GM06990 (cell line): ENCODE measurements at regions not wholly inside any gene's neighbourhood (a gene's known extent, or its start where the extent isn't known, plus 50 kb on each side); places are given as distances from the start of the nearest gene placed in this dataset.

Experiments used
- DNase-seq: peaks from one replicate; pipeline ENCODE4 v3.0.0-alpha.2; 2011; ENCODE audit not compliant: insufficient read length; ENCODE audit errors: extremely low read depth
- H3K27me3 ChIP-seq: replicated peaks from 2 replicates; pipeline ENCODE4 v1.6.0; 2011; ENCODE audit warnings: low read length; ENCODE audit not compliant: control insufficient read depth, insufficient read depth
- H3K36me3 ChIP-seq: 2 replicates; pipeline ENCODE4 v1.5.1; 2011; ENCODE audit warnings: low read length; ENCODE audit not compliant: control insufficient read depth, insufficient read depth
- H3K4me3 ChIP-seq: replicated peaks from 2 replicates; pipeline ENCODE4 v1.5.1; 2011; ENCODE audit warnings: low read depth, mild to moderate bottlenecking, control low read depth, low read length
- TF ChIP-seq, protein P1 (sequence below): IDR thresholded peaks from 2 replicates; pipeline ENCODE4 v1.5.1; 2011; ENCODE audit warnings: low read length, control low read depth, mild to moderate bottlenecking, inconsistent platforms; ENCODE audit not compliant: insufficient read depth, poor library complexity, severe bottlenecking

DNA sequence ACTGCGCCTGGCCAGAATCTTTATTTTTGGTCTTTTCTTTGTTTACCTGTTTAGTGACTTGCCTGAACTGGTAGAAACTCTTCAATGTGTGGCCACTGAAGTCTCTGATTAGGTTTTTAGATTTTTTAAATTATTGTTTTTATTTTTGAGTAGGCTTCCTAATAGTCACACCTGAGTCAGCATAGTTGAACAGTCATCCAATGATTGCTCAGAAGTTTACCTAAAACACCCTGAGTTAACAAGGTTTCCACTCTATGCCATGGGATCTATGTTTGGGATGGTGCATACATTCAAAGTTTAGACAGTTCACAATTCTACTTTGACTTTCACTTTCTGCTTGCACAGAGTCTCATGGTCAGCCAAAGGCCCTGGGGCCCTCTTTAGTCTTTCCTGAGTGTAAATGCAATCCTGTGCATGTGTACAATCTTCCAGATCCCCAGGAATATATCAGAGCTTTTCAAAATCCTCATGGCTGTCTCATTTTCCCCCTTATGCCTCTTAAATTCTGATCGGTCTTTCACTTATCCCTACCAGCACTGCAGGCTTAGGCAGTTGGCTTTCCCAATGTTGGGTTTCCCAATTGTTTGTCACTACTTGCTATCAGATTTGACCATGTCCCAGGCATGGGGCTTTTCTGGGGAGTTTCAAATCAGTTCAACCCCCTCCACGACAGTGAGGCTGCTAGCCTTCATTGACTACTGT lies 114.4 kb upstream of the RAB3GAP2 start:
- no peaks in the 10 kb centered on the region for H3K27me3 ChIP-seq
- H3K4me3 ChIP-seq, result no peak overlapping the region
- TF ChIP-seq, protein P1, sequence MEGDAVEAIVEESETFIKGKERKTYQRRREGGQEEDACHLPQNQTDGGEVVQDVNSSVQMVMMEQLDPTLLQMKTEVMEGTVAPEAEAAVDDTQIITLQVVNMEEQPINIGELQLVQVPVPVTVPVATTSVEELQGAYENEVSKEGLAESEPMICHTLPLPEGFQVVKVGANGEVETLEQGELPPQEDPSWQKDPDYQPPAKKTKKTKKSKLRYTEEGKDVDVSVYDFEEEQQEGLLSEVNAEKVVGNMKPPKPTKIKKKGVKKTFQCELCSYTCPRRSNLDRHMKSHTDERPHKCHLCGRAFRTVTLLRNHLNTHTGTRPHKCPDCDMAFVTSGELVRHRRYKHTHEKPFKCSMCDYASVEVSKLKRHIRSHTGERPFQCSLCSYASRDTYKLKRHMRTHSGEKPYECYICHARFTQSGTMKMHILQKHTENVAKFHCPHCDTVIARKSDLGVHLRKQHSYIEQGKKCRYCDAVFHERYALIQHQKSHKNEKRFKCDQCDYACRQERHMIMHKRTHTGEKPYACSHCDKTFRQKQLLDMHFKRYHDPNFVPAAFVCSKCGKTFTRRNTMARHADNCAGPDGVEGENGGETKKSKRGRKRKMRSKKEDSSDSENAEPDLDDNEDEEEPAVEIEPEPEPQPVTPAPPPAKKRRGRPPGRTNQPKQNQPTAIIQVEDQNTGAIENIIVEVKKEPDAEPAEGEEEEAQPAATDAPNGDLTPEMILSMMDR, result no peak
- H3K36me3 ChIP-seq, result no peaks in the 10 kb centered on the region
- no peak for DNase-seq

DNA sequence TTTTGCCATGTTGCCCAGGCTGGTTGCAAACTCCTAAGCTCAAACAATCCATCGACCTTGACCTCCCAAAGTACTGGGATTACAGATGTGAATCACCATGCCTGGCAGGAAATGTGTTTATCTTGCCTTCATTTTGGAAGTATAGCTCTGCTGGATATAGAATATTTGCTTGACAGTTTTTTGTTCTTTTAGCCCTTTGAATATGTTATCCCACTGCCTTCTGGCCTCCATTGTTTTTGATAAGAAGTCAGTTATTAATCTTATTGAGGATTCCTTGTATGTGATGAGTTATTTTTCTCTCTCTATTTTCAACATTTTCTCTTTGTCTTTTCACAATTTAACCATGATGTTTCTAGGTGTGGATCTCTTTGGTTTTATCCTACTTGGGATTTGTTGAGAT lies 112.9 kb upstream of the RAB3GAP2 start:
- no peak for DNase-seq
- Histone ChIP-seq H3K27me3 (no peaks in the 10 kb centered on the region), H3K36me3 (no peaks in the 10 kb centered on the region), H3K4me3 (no peak overlapping the region)
- TF ChIP-seq, protein P1, result no peak

DNA sequence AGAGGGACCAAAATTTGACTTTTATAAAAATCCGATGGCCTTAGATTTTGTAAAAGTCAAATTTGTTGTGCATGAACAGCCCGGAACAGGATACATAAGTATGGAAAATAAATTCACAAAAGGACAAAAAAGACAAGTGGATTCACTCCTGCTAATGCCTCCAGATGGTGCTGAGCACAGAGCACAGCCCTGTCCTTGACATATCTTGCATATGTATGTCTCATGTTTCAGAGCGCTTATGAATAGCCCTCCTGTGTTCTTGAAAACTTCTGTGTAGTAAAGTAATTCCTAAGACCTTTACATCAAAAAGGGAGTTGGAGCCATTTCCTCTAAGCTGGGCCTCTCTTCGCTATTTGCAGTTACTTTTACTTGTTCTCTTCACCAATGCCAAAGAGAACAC lies 110.7 kb upstream of the RAB3GAP2 start:
- Histone ChIP-seq H3K36me3 (no peaks in the 10 kb centered on the region), H3K27me3 (no peaks in the 10 kb centered on the region), H3K4me3 (no peak overlapping the region)
- DNase-seq, result no peak
- TF ChIP-seq, protein P1, result no peak

DNA sequence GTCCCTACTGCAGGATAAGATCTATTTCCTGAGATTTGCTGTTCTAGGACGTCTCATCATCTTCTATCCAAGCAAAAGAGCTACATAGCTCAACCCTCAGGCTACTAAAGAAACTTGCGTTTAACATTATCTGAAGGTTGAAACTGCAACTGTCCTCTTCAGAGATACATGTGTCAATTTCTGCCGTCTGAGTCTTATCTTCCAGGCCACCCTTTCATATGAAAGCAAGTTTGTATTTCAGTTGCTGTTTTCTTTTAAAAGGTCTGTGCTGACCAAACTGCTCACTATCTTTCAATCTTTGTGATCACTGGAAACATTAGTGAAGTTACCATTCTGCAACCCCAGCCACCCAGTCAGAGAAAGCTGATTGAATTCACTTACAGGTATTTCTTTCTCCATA lies 108.6 kb upstream of the RAB3GAP2 start:
- TF ChIP-seq, protein P1, result no peak
- no peaks in the 10 kb centered on the region for H3K36me3 ChIP-seq

DNA sequence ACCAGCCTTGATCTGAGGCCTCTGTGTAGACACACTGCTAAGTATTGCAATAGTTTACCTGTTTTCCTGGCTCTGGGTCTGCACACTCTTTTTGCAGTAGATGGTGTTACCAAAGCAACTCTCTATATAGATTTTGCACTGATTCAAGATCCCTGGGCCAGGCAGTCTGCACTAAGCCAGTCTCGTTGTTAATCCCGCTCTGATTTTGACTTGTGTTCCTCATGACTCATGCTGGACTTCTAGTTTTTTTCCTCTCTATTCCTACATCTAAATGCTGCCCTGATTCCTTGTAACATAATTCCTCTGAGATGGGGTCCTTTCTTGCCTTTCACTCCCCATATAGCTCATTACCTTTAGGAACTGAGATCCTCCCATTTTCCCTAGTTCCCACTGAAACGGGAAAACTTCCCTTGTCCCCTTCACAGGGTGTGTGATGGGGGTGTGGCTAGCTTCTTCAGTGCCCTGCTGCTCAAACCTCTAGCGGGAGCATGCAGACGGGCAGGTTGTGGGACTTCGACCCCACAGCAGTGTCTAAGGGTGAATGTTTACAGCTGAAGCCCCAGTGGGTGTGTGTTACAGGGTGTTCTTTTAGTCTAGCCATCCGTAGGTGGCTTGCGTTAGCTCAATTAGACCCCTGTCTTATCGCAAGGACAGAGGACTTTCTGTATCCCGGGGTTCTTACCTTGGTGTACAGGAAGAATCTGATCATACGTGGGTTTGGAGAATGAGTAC lies 106.5 kb upstream of the RAB3GAP2 start:
- H3K36me3 ChIP-seq, result no peaks in the 10 kb centered on the region
- TF ChIP-seq, protein P1, result no peak
- no peaks in the 10 kb centered on the region for H3K27me3 ChIP-seq
- H3K4me3 ChIP-seq, result no peak overlapping the region
- no peak for DNase-seq

More for the DNA sequence above, 108.6 kb upstream of the RAB3GAP2 start:
- Histone ChIP-seq H3K27me3 (no peaks in the 10 kb centered on the region), H3K4me3 (no peak overlapping the region)
- no peak for DNase-seq
